HG03469 (cell line): ENCODE measurements at regions not wholly inside any gene's neighbourhood (a gene's known extent, or its start where the extent isn't known, plus 50 kb on each side); places are given as distances from the start of the nearest gene placed in this dataset.

Source experiments
- ATAC-seq: cut with Tn5 transposase; IDR thresholded peaks from one replicate; pipeline ENCODE4 v1.9.1; 2021; ENCODE audit warnings: mild to moderate bottlenecking, moderate library complexity, moderate number of reproducible peaks; ENCODE audit not compliant: unreplicated experiment

DNA sequence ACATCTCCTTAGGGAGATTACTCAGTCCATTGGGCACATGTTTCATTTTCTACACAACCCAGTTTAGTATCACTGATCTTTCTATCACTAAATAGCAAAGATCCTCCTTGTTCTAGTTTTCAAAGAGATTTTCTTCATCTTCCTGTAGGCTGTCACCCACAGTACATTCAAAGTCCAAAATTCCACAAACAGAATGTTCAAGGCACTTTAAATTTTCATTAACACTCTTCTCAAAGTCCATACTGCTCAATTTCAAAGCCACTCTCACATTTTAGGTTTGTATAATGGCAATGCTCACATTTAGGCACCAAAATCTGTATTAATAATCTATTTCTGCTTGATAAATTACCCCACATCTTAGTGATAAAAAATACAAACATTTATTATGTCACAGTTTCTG is 152.8 kb downstream of the FSIP2 start:
- ATAC-seq: no peak

DNA sequence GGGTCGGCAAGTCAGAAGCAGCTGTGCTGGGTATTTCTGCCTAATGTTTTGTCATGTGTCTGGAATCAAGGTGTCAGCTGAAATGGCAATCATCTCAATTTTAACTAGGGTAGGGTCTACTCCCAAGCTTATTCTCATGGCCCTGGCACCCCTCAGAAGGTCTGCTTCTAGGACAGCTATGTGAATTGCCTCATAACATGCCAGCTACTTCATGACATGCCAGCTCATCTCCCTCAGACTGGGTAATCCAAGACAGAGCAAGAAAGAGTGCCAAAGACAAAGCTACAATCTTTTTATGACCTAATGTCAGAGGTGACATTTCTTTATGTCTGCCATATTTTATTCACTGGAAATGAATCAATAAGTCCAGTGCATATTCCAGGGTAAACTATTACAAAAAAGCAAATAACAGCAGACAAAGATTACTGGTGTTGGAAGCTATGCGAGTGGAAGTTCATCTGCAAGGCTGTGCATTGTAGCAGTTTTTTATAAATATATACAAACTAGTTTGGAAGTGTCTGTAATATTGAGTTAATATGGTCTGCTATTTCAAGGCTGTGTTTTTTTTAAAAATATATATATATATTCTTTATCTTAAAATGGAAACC is 153.3 kb downstream of the FSIP2 start:
- ATAC-seq: no peak

- ATAC-seq: no peak
These were observed 153.9 kb downstream of the FSIP2 start for GRCh38 chr2:185892484-185892883.

DNA sequence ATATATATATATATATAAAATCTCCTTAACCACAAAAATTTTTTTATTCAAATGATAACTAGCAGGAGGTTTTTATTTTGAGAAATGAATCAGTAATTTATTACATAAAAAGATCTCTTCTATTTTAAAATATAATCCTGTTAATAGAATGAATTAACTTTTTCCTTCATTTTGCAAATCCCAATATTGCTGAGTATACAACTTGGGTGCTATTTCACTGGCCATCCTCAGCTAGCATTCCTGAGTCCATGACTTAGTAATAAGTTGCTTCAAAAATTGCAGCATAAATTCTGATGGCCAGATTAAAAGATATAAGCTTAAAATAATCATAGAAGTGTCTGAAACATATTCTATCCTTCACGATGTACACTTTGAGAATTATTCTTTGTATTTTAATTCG is 155.6 kb downstream of the FSIP2 start:
- no peak for ATAC-seq

- ATAC-seq: no peak
These were observed 157.5 kb downstream of the FSIP2 start for GRCh38 chr2:185895828-185896693.

DNA sequence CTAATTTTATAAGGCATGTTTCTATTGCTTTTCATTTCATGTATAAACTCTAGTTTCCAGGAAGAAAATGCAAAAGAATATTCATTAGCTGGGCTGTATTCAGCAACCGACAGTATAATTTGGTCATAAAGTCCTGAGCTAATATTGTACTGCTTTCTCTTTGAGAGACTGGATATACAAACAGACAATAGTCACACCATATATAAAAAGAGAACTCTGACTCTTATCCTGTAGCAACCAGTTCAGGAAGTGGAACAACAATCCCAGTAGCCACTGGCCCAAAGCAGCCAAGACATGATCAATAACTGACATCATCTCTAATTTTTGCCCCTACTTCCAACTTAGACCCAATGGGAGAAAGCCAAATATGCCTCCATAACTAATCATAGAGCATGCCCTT is 160.8 kb downstream of the FSIP2 start:
- ATAC-seq: no peak

DNA sequence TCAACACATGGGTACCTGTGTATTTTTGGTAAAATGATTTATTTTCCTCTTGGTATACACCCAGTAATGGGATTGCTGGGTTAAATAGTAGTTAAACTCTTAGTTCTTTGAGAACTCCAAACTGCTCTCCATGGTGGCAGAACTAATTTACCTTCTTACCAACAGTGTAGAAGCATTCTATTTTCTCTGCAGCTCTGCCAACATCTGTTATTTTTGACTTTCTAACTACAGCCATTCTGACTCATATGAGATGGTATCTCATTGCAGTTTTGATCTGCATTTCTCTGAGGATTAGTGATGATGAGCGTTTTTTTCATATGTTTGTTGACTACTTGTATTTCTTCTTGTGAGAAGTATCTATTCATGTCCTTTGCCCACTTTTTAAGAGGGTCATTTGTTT is 180.6 kb downstream of the FSIP2 start:
- no peak for ATAC-seq

DNA sequence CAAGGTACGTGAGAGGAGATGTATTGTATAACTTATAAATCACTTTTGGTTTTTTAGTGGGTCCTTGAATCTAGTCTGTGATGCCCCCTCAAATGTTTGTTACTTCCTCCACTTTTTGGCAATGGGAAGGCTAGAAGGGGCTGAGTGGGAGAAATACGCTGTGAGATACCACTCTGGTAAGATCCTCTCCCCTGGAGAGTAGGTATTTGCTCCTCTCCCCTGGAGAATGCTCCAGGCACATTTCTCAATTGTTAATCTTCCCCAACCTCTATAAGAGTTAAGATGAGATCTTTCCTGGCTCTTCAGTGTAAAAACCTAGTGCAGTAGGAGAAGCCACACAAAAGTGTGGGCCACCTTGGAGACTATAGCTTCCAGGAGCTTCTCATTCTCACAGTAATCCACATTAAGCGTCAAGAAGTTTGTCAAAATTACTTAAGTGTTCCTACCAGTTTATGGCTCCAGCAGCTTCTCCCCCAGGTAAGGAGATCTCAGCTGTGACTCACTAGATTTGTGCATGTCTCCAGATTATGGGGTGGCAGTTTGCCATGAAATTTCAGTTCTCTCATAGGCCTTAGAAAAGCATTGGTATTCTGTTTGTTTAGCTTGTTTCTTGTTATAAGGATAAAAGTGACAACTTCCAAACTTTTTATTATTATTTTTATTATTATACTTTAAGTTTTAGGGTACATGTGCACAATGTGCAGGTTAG is 182.6 kb downstream of the FSIP2 start:
- no peak for ATAC-seq

DNA sequence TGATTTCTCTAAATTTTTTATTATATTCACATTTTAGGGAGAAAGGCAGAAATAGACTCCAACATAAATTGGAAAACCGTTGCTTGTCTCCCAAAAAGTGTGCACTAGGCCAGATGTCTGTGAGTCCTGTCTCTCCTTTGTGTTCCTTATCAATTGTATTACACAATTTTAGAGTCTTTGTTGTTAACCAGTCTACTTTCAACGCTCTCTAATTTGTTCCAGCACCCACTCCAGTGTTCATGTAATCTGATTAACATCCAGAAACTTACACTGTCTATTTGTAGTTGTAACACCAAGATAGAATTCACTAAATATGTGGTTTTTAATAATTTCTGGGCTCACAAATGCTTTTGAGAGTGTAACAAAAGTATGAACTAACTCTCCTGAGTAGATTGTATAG is 195.6 kb downstream of the FSIP2 start:
- no peak for ATAC-seq

GRCh38 chr2:185939858-185940257 is 201.3 kb downstream of the FSIP2 start:
- no peak for ATAC-seq

- ATAC-seq: no peak
These were observed 204.3 kb downstream of the FSIP2 start for GRCh38 chr2:185942855-185943254.

DNA sequence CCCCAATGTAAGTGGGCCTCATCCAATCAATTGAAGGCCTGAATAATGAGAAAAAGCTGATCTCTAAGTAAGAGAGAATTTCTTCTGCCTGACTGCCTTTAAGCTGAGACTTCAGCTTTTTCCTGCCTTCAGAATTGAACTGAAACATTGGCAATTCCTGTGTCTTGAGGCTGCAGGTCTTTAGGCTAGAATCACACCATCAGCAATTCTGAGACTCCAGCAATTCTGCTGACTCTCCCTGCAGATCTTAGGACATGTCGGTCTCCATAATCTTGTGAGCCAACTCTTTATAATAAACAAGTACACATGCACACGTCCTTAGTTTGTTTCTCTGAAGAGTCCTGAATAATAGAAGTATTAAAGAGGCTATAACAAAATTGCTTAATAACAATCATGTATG is 209.1 kb downstream of the FSIP2 start:
- ATAC-seq: no peak

GRCh38 chr2:185952100-185952499 is 213.5 kb downstream of the FSIP2 start:
- no peak for ATAC-seq

DNA sequence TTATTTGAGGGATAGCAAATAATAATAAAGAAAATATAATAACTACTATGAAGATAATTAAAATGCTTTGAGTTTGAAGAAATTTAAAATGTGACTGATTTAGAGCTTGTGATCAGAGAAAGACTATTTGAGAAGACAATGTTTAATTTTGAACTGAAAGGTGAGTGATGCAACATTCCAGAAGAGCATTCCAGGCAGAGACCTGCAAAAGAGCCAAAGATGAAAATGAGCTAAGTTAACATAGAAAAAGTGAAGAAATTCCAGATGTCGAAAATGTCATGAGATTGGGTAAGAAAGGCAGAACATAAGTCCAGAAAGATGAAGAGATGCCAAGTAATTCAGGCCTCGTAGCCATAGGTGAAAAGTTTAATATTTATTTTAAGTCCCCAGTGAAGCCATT is 215.8 kb downstream of the FSIP2 start:
- no peak for ATAC-seq

GRCh38 chr2:185955050-185955449 is 216.4 kb downstream of the FSIP2 start:
- no peak for ATAC-seq

DNA sequence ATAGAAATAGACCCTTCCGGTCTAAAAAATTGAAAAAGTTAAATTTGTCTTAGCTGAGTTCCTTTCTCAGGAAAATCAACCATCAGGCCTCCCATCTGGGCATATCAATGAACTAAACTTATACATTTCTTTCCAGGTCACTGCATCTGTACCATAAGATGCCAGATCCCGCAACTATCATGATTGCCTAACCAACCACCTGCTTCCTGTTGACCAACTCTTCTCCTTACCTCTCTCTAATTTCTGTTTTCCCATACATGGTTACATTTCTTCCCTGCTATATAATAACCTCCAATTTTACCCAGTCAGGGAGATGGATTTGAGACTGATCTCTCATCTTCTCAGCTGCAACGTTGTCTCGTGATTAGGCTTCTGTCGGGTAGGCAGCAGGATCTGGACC is 228.7 kb downstream of the FSIP2 start:
- ATAC-seq: no peak

DNA sequence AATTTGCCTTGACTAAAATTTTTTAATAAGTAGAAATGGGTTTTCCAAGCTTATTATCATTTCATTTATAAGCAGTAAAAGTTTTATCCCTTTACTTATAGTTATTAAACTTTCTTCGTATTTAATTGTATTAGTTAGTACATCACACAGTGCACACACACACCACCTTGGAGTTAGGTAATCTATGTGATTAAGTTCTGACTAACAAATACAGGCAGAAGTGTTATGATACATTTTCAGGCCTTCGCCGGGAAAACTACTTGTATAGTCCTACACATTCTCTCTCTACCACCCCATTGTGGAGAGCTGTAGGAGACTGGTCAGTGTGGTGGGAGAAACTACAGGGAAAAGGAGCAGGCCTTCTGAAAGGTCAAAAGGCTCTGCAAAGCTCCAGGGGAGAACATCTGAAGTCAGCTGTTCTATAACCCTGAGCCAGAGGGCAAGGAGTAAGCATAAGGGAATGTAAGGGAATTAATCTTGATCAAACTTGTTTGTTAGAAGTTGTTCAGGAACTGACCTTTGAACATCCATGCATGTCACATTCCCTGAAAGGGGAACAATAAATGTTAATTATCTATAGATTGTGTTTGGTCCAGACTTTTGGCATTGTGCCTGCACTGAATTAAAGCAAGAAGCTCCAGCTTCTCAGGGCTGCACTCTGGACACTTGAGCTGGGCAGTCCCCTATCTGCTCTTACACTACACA is 231.7 kb downstream of the FSIP2 start:
- no peak for ATAC-seq

- no peak for ATAC-seq
These were observed 240.2 kb downstream of the FSIP2 start for GRCh38 chr2:185978634-185979407.

DNA sequence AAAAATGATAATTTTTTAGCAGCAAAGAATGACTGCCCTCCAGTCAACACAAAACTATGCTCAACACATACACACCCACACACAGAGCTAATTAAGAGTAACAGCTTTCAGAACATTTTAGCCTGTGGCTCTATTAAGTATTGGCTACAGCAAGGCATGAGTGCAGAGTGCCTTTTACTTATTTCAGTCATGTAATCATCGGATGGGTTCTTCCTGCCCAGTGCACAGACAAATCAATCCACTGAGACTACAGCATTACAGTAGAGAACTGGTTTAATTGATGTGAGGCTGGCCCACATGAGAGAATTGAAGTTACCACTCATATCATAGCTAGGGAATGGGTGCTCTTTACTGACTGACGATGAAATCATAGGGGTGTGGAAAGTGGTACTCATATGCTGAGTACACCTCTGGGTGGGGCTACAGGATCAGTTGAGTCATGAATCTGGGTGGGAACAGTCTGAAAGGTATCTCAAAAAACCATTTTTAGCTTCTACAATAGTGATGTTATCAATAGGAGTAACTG is 241.0 kb downstream of the FSIP2 start:
- ATAC-seq: no peak

DNA sequence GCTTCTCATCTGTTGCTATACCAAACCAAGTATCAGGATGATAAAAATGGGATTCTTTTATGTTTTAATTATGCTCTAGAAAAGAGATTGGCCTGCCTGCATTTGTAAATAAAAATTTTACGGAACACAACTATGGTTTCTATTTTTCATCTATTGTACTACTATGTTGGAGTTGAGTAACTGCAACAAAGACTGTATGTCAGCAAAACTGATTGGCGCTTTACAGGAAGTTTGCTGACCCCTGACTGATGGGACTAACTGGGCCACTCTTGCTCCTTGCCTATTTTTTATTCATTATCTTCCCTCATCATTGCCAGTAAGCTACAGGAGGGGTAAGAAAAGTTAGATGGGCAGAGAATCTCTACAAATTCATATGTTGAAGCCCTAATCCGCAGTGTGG is 242.3 kb downstream of the FSIP2 start:
- no peak for ATAC-seq
